KMS-11 (cell line): ENCODE measurements at regions not wholly inside any gene's neighbourhood (a gene's known extent, or its start where the extent isn't known, plus 50 kb on each side); places are given as distances from the start of the nearest gene placed in this dataset.

ENCODE experiments used
- H2AFZ ChIP-seq: fragments of 200-600 bp; sonication (generic); 2 replicates; pipeline ENCODE4 v1.6.1; 2016; ENCODE audit warnings: antibody characterized with exemption, mixed run types, low read depth
- H3K27ac ChIP-seq: fragments of 200-600 bp; sonication (generic); 2 replicates; pipeline ENCODE4 v1.6.1; 2016; ENCODE audit warnings: mild to moderate bottlenecking, mixed run types
- H3K27me3 ChIP-seq: fragments of 200-600 bp; sonication (generic); 2 replicates; pipeline ENCODE4 v1.6.1; 2017; ENCODE audit warnings: mild to moderate bottlenecking, low read depth, mixed run types, moderate library complexity; ENCODE audit not compliant: insufficient read depth
- H3K36me3 ChIP-seq: fragments of 200-600 bp; sonication (generic); 2 replicates; pipeline ENCODE4 v1.6.1; 2017; ENCODE audit warnings: mild to moderate bottlenecking, mixed run types; ENCODE audit not compliant: insufficient read depth
- H3K4me1 ChIP-seq: fragments of 200-600 bp; sonication (generic); 2 replicates; pipeline ENCODE4 v1.6.1; 2016; ENCODE audit warnings: mild to moderate bottlenecking, low read depth, mixed run types; ENCODE audit not compliant: poor library complexity, severe bottlenecking
- H3K4me2 ChIP-seq: fragments of 200-600 bp; sonication (generic); 2 replicates; pipeline ENCODE4 v1.7.0; 2016; ENCODE audit warnings: mild to moderate bottlenecking, mixed run types
- H3K4me3 ChIP-seq: fragments of 200-600 bp; sonication (generic); IDR thresholded peaks from 2 replicates; pipeline ENCODE4 v1.6.1; 2017; ENCODE audit warnings: low read depth, low read length, mixed read lengths; ENCODE audit not compliant: insufficient read depth
- H3K79me2 ChIP-seq: fragments of 200-600 bp; sonication (generic); 2 replicates; pipeline ENCODE4 v1.6.1; 2016; ENCODE audit warnings: low read depth, mixed run types; ENCODE audit not compliant: insufficient read depth
- H3K9ac ChIP-seq: fragments of 200-600 bp; sonication (generic); 2 replicates; pipeline ENCODE4 v1.6.1; 2016; ENCODE audit warnings: mild to moderate bottlenecking, mixed run types
- H4K20me1 ChIP-seq: fragments of 200-600 bp; sonication (generic); 2 replicates; pipeline ENCODE4 v1.6.1; 2016; ENCODE audit warnings: mild to moderate bottlenecking, mixed run types; ENCODE audit not compliant: insufficient read depth
- TF ChIP-seq, protein P1 (sequence below): fragments of 200-600 bp; sonication (generic); conservative IDR thresholded peaks from 2 replicates; pipeline ENCODE4 v1.6.1; 2017; ENCODE audit warnings: low read depth, mild to moderate bottlenecking, antibody characterized with exemption, low read length, moderate library complexity, mixed read lengths

DNA sequence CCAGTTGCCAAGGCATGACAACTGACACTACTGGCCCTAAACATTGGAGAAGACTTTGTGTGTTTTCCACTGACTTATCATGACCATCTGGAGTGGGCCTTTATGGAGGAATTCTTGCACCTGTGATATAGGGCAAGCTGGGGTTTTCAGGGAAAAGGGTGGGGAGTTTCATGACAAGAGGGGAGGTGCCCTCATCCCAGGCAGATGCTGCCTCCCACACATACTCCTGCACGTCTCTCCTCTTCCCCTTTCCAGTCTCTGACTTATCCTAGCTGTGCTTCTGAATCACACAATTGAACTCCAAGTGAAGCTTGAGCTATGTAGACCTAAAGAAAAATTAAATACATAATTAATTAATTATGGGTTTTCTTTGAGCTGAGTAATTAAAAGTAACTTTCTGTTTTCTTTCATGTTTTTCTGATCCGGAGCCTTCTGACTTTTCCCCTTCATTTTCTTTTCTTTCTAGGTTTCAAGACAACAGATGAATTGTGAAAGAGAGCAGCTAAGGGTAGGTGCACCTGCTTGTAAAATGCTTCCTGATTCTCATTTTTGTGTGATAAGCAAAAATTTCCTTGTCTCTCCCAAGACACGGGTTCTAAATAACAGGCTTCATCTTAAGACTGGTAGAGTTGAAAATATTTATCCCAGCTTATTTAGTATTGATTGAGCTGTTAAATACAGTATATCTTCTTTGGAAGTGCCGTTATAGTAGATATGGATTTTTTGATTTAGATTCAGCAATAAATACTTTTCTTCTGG is 280.9 kb upstream of the RBFOX1 start:
- H3K4me1 ChIP-seq, result peaks cover 19% of the 10 kb centered on the region
- H4K20me1 ChIP-seq, result no peaks in the 10 kb centered on the region
- H3K79me2 ChIP-seq, result no peaks in the 10 kb centered on the region
- H3K4me2 ChIP-seq, result no peak overlapping the region; the same call in 1 of the 2 replicates
- H3K27ac ChIP-seq, result no peak overlapping the region
- H3K36me3 ChIP-seq, result no peaks in the 10 kb centered on the region
- no peak overlapping the region for H2AFZ ChIP-seq
- H3K9ac ChIP-seq, result no peak overlapping the region
- no peaks in the 10 kb centered on the region for H3K27me3 ChIP-seq
- TF ChIP-seq, protein P1, sequence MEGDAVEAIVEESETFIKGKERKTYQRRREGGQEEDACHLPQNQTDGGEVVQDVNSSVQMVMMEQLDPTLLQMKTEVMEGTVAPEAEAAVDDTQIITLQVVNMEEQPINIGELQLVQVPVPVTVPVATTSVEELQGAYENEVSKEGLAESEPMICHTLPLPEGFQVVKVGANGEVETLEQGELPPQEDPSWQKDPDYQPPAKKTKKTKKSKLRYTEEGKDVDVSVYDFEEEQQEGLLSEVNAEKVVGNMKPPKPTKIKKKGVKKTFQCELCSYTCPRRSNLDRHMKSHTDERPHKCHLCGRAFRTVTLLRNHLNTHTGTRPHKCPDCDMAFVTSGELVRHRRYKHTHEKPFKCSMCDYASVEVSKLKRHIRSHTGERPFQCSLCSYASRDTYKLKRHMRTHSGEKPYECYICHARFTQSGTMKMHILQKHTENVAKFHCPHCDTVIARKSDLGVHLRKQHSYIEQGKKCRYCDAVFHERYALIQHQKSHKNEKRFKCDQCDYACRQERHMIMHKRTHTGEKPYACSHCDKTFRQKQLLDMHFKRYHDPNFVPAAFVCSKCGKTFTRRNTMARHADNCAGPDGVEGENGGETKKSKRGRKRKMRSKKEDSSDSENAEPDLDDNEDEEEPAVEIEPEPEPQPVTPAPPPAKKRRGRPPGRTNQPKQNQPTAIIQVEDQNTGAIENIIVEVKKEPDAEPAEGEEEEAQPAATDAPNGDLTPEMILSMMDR, result no peak
- no peak overlapping the region for H3K4me3 ChIP-seq

GRCh38 chr16:7044331-7044730 is 288.3 kb upstream of the RBFOX1 start:
- Histone ChIP-seq H2AFZ (no peak overlapping the region), H3K27me3 (no peaks in the 10 kb centered on the region), H3K9ac (no peak overlapping the region), H4K20me1 (no peaks in the 10 kb centered on the region), H3K27ac (no peak overlapping the region), H3K36me3 (no peaks in the 10 kb centered on the region), H3K79me2 (no peaks in the 10 kb centered on the region), H3K4me2 (no peak overlapping the region), H3K4me1 (no peaks in the 10 kb centered on the region), H3K4me3 (no peak overlapping the region)
- TF ChIP-seq, protein P1, result no peak

DNA sequence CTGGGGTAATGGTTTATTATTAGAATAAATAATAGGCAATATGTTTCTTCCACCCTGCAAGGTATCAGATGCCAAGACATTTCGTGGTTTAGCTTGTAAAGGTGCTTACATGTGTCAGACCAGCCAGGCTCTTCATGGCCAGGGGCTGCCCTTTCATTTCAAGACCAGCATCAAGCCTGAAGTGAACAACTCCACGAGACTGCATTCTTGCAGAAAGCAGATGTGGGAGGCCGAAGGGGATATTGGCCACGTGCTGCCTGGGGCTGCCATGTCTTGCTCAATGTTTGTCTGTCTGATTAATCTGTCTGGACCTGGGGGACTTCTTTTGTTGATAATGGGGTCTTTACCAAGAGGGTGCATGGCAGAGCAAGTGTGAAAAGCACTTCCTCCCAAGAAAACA is 294.2 kb upstream of the RBFOX1 start:
- no peak overlapping the region for H3K9ac ChIP-seq
- no peaks in the 10 kb centered on the region for H4K20me1 ChIP-seq
- no peak overlapping the region for H3K4me2 ChIP-seq
- no peak overlapping the region for H3K4me3 ChIP-seq
- no peak overlapping the region for H2AFZ ChIP-seq
- TF ChIP-seq, protein P1, result no peak
- H3K27ac ChIP-seq, result no peak overlapping the region
- H3K4me1 ChIP-seq, result no peaks in the 10 kb centered on the region
- H3K36me3 ChIP-seq, result no peaks in the 10 kb centered on the region
- H3K79me2 ChIP-seq, result no peaks in the 10 kb centered on the region
- no peaks in the 10 kb centered on the region for H3K27me3 ChIP-seq

DNA sequence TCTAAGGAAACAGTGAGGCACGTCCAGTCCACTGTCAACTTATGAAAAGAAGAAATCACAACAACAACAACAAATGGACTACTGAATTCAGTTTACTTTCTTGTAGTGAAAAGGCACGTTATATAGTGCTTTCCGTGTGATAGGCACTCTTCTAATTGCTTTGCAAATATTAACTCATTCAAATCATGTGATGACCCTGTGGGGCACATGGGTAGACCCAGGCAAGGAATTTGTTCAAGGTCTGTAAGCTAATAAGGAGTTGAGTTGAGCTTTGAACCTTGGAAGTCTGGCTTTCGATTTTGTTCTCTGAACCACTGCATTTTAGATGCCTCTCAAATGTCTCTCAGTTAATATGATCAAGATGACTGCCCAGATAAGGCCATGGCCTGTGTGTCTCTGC is 295.1 kb upstream of the RBFOX1 start:
- no peak overlapping the region for H3K4me2 ChIP-seq
- TF ChIP-seq, protein P1, result no peak
- H3K27me3 ChIP-seq, result no peaks in the 10 kb centered on the region
- H3K4me1 ChIP-seq, result no peaks in the 10 kb centered on the region
- H3K79me2 ChIP-seq, result no peaks in the 10 kb centered on the region
- H4K20me1 ChIP-seq, result no peaks in the 10 kb centered on the region
- no peak overlapping the region for H3K9ac ChIP-seq
- H2AFZ ChIP-seq, result no peak overlapping the region
- no peak overlapping the region for H3K4me3 ChIP-seq
- H3K27ac ChIP-seq, result no peak overlapping the region
- H3K36me3 ChIP-seq, result no peaks in the 10 kb centered on the region
